Smooth muscle cell (in vitro differentiated cells): ENCODE measurements at regions not wholly inside any gene's neighbourhood (a gene's known extent, or its start where the extent isn't known, plus 50 kb on each side); places are given as distances from the start of the nearest gene placed in this dataset.

Source experiments
- DNase-seq: peaks from one replicate; lab custom pipeline; 2025; ENCODE audit not compliant: unreplicated experiment; lab: John Stamatoyannopoulos, UW
- H2AFZ ChIP-seq: fragments of 200-600 bp; sonication (generic); 2 replicates; pipeline ENCODE4 v1.6.0; 2016; ENCODE audit warnings: antibody characterized with exemption, low read depth, mild to moderate bottlenecking
- H3F3A ChIP-seq: fragments of 200-600 bp; sonication (generic); 2 replicates; pipeline ENCODE4 v1.6.0; 2017; ENCODE audit warnings: antibody characterized with exemption, low read depth
- H3K27ac ChIP-seq: fragments of 200-600 bp; sonication (generic); 2 replicates; pipeline ENCODE4 v1.5.1; 2016; ENCODE audit warnings: low read depth, mild to moderate bottlenecking
- H3K27me3 ChIP-seq: fragments of 200-600 bp; sonication (generic); 2 replicates; pipeline ENCODE4 v1.6.1; 2016; ENCODE audit warnings: low read depth, mild to moderate bottlenecking
- H3K36me3 ChIP-seq: fragments of 200-600 bp; sonication (generic); 2 replicates; pipeline ENCODE4 v1.5.1; 2016; ENCODE audit warnings: low read depth
- H3K4me1 ChIP-seq: fragments of 200-600 bp; sonication (generic); 2 replicates; pipeline ENCODE4 v1.5.1; 2016; ENCODE audit warnings: low read depth
- H3K4me2 ChIP-seq: fragments of 200-600 bp; sonication (generic); 2 replicates; pipeline ENCODE4 v1.6.0; 2016; ENCODE audit warnings: mild to moderate bottlenecking
- H3K4me3 ChIP-seq: fragments of 200-600 bp; sonication (generic); 2 replicates; pipeline ENCODE4 v1.5.1; 2016; ENCODE audit warnings: mild to moderate bottlenecking
- H3K79me2 ChIP-seq: fragments of 200-600 bp; sonication (generic); 2 replicates; pipeline ENCODE4 v1.6.0; 2016; ENCODE audit warnings: low read depth, mild to moderate bottlenecking
- H3K9ac ChIP-seq: fragments of 200-600 bp; sonication (generic); 2 replicates; pipeline ENCODE4 v1.6.0; 2016; ENCODE audit warnings: low read depth
- H3K9me3 ChIP-seq: fragments of 200-600 bp; sonication (generic); replicated peaks from 2 replicates; pipeline ENCODE4 v1.5.1; 2016; ENCODE audit warnings: low read depth
- H4K20me1 ChIP-seq: fragments of 200-600 bp; sonication (generic); 2 replicates; pipeline ENCODE4 v1.6.0; 2016; ENCODE audit warnings: low read depth
- CTCF ChIP-seq: fragments of 200-600 bp; sonication (generic); IDR thresholded peaks from 2 replicates; pipeline ENCODE4 v1.5.1; 2017; ENCODE audit warnings: borderline replicate concordance, mild to moderate bottlenecking, antibody characterized with exemption; ENCODE audit not compliant: insufficient read depth, poor library complexity, severe bottlenecking
- WGBS: methylation state at CpG from one replicate; pipeline ENCODE4 v1.1.7; 2016; ENCODE audit warnings: low lambda C conversion rate; 5-methylcytosine and 5-hydroxymethylcytosine counted together

- no peak for TF ChIP-seq CTCF
- 72% methylated on average over 3 of the region's 3 CpGs for WGBS
- H4K20me1 ChIP-seq = no peaks in the 10 kb centered on the region
Observed at GRCh38 chr11:115930886-115931547, 426.8 kb upstream of the CADM1 start.

GRCh38 chr11:115930291-115930690, 426.1 kb upstream of the CADM1 start:
- Histone ChIP-seq H3K27me3 (peaks cover 17% of the 10 kb centered on the region), H3K4me3 (no peak overlapping the region), H3K9me3 (no peaks in the 10 kb centered on the region), H4K20me1 (no peaks in the 10 kb centered on the region), H3F3A (peaks cover 6% of the 10 kb centered on the region), H3K79me2 (no peaks in the 10 kb centered on the region), H3K4me1 (peaks cover 13% of the 10 kb centered on the region), H3K9ac (no peak overlapping the region), H3K4me2 (no peak overlapping the region), H3K36me3 (no peaks in the 10 kb centered on the region), H2AFZ (no peak overlapping the region), H3K27ac (no peak overlapping the region)
- TF ChIP-seq CTCF = no peak
- 76% methylated on average over 2 of the region's 2 CpGs for WGBS
- no peak for DNase-seq

More at GRCh38 chr11:115930886-115931547, 426.8 kb upstream of the CADM1 start:
- H3K27ac ChIP-seq = no peak overlapping the region
- DNase-seq = no peak
- no peak overlapping the region for H3K9ac ChIP-seq
- no peaks in the 10 kb centered on the region for H3K79me2 ChIP-seq
- peaks cover 6% of the 10 kb centered on the region for H3F3A ChIP-seq
- no peak overlapping the region for H2AFZ ChIP-seq
- no peaks in the 10 kb centered on the region for H3K9me3 ChIP-seq
- no peak overlapping the region for H3K4me2 ChIP-seq
- peaks cover 13% of the 10 kb centered on the region for H3K4me1 ChIP-seq
- no peaks in the 10 kb centered on the region for H3K36me3 ChIP-seq
- H3K27me3 ChIP-seq = peaks cover 25% of the 10 kb centered on the region
- no peak overlapping the region for H3K4me3 ChIP-seq

- no peak overlapping the region for H3K4me3 ChIP-seq
- H4K20me1 ChIP-seq = no peaks in the 10 kb centered on the region
- WGBS = 56% methylated on average over 6 of the region's 6 CpGs
- no peaks in the 10 kb centered on the region for H3K79me2 ChIP-seq
- H3K4me2 ChIP-seq = peak overlapping the region; percentile 35
- no peak for DNase-seq
- H3K27ac ChIP-seq = no peak overlapping the region
- no peak overlapping the region for H2AFZ ChIP-seq
- H3K36me3 ChIP-seq = no peaks in the 10 kb centered on the region
- H3F3A ChIP-seq = peaks cover 6% of the 10 kb centered on the region
- H3K9me3 ChIP-seq = no peaks in the 10 kb centered on the region
- H3K9ac ChIP-seq = no peak overlapping the region
- peaks cover 12% of the 10 kb centered on the region for H3K27me3 ChIP-seq
- no peak for TF ChIP-seq CTCF
- H3K4me1 ChIP-seq = peaks cover 13% of the 10 kb centered on the region
Observed at GRCh38 chr11:115929618-115930129, 425.5 kb upstream of the CADM1 start.

GRCh38 chr11:115928811-115929210, 424.6 kb upstream of the CADM1 start:
- Histone ChIP-seq H2AFZ (no peak overlapping the region), H3K79me2 (no peaks in the 10 kb centered on the region), H3K27ac (no peak overlapping the region), H3K4me3 (no peak overlapping the region), H3K9ac (no peak overlapping the region), H3K27me3 (peaks cover 12% of the 10 kb centered on the region), H4K20me1 (no peaks in the 10 kb centered on the region), H3K4me1 (peaks cover 13% of the 10 kb centered on the region), H3K9me3 (no peaks in the 10 kb centered on the region), H3F3A (peaks cover 6% of the 10 kb centered on the region), H3K36me3 (no peaks in the 10 kb centered on the region), H3K4me2 (no peak overlapping the region)
- DNase-seq = no peak
- TF ChIP-seq CTCF = no peak
- 86% methylated on average over 2 of the region's 2 CpGs for whole genome bisulfite sequencing
